Esophagus squamous epithelium (tissue), 4 donors: ENCODE measurements at regions not wholly inside any gene's neighbourhood (a gene's known extent, or its start where the extent isn't known, plus 50 kb on each side); places are given as distances from the start of the nearest gene placed in this dataset.

Source experiments
- POLR2A ChIP-seq, 4 donors: fragments of 450-650 bp; IDR thresholded peaks; one replicate each; pipeline ENCODE4 v1.6.1; 2017; ENCODE audit warnings: antibody characterized with exemption in 4 of 4, mild to moderate bottlenecking in 4 of 4, moderate library complexity in 3 of 4
- TF ChIP-seq, protein P1 (sequence below), 6 experiments: fragments of 450-650 bp in 4 of 6; fragments of 200-600 bp in 2 of 6; sonication (generic) in 2 of 6; IDR thresholded peaks; one replicate each; pipeline ENCODE4 v1.5.1; 2016 to 2019; ENCODE audit warnings: antibody characterized with exemption in 6 of 6, mild to moderate bottlenecking in 4 of 6, moderate library complexity in 4 of 6

DNA sequence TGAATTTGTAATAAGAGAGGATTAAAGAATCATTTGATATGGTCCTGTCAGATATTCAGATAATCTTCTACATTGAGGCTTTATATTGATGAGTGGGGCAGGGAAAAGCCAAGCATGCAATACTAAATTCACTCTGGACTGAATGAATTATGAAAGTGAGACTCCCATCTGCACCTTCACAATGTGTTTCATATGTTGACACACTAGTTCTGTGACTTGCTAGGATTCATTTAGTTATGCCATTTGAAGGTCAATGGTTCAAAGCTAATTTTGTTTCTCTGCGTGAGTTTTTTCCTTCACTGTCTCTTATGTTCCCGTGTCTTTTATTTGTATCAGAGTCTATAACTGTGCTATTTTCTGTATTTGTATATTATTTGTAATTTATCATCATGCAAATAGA is 1332.5 kb downstream of the KCNT2 start:
- TF ChIP-seq, protein P1, sequence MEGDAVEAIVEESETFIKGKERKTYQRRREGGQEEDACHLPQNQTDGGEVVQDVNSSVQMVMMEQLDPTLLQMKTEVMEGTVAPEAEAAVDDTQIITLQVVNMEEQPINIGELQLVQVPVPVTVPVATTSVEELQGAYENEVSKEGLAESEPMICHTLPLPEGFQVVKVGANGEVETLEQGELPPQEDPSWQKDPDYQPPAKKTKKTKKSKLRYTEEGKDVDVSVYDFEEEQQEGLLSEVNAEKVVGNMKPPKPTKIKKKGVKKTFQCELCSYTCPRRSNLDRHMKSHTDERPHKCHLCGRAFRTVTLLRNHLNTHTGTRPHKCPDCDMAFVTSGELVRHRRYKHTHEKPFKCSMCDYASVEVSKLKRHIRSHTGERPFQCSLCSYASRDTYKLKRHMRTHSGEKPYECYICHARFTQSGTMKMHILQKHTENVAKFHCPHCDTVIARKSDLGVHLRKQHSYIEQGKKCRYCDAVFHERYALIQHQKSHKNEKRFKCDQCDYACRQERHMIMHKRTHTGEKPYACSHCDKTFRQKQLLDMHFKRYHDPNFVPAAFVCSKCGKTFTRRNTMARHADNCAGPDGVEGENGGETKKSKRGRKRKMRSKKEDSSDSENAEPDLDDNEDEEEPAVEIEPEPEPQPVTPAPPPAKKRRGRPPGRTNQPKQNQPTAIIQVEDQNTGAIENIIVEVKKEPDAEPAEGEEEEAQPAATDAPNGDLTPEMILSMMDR (IDR thresholded peaks at IDR 0.05), result no peak
- TF ChIP-seq POLR2A (IDR thresholded peaks at IDR 0.05), result no peak
